ENCODE measurements at regions not wholly inside any gene's neighbourhood (a gene's known extent, or its start where the extent isn't known, plus 50 kb on each side); places are given as distances from the start of the nearest gene placed in this dataset.

DNA sequence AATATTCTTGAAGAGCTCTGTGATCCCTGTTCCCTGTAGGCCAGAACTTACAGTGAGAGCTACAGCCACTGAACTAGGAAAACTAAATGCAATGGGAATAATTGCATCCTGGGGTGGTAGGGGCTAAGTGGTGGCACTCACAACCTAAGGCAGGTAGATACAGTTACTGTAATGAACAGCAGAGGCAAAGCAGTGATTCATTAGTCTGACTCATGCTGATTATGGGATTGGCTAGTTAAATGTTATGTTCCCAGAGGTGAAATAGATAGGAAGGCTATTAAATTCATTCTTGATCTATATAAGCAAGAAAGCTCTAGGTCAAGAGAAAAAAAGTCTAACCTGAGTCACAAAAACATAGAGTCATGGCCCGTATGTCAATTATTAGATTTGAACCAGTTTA lies 173.1 kb upstream of the MALRD1 start:
- H3K4me2 ChIP-seq (ENCODE audit: low read length) = no peak overlapping the region
- peaks cover 1% of the 10 kb centered on the region for H3K4me1 Mint-ChIP-seq (ENCODE audit: low read depth, unreplicated experiment)
- H3K4me1 ChIP-seq (ENCODE audit: insufficient read depth, low read length) = no peaks in the 10 kb centered on the region
- FAIRE-seq = no peak
- H3K36me3 ChIP-seq (ENCODE audit: insufficient read depth, low read length) = no peaks in the 10 kb centered on the region
- H2AFZ ChIP-seq (ENCODE audit: low read depth, low read length) = no peak overlapping the region
- H3K27ac ChIP-seq (ENCODE audit: low read depth, low read length) = no peak overlapping the region
- H4K20me1 ChIP-seq (ENCODE audit: insufficient read depth, low read length) = no peaks in the 10 kb centered on the region
- no peaks in the 10 kb centered on the region for H3K9me3 ChIP-seq (ENCODE audit: insufficient read depth, low read depth, low read length)
- H3K27me3 ChIP-seq (ENCODE audit: insufficient read depth, low read length) = no peaks in the 10 kb centered on the region
- no peak overlapping the region for H3K27ac Mint-ChIP-seq (ENCODE audit: unreplicated experiment)
- H3K4me3 ChIP-seq (ENCODE audit: insufficient read depth, low read depth, low read length) = no peak overlapping the region
- no peaks in the 10 kb centered on the region for H3K36me3 Mint-ChIP-seq (ENCODE audit: low read depth, unreplicated experiment)
- H3K79me2 ChIP-seq (ENCODE audit: insufficient read depth, low read length) = no peaks in the 10 kb centered on the region
- TF ChIP-seq, protein P1, sequence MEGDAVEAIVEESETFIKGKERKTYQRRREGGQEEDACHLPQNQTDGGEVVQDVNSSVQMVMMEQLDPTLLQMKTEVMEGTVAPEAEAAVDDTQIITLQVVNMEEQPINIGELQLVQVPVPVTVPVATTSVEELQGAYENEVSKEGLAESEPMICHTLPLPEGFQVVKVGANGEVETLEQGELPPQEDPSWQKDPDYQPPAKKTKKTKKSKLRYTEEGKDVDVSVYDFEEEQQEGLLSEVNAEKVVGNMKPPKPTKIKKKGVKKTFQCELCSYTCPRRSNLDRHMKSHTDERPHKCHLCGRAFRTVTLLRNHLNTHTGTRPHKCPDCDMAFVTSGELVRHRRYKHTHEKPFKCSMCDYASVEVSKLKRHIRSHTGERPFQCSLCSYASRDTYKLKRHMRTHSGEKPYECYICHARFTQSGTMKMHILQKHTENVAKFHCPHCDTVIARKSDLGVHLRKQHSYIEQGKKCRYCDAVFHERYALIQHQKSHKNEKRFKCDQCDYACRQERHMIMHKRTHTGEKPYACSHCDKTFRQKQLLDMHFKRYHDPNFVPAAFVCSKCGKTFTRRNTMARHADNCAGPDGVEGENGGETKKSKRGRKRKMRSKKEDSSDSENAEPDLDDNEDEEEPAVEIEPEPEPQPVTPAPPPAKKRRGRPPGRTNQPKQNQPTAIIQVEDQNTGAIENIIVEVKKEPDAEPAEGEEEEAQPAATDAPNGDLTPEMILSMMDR (IDR thresholded peaks at IDR 0.05; ENCODE audit: insufficient read depth, low read depth, low read length) = no peak
- TF ChIP-seq EZH2 (IDR thresholded peaks at IDR 0.05; ENCODE audit: insufficient read depth, low read length) = no peak
- DNase-seq (ENCODE audit: low read depth) = no peak
- H3K27me3 Mint-ChIP-seq (ENCODE audit: low read depth, unreplicated experiment) = no peaks in the 10 kb centered on the region
- no peaks in the 10 kb centered on the region for H3K9me3 Mint-ChIP-seq (ENCODE audit: unreplicated experiment)
- H3K9ac ChIP-seq (ENCODE audit: low read length) = no peak overlapping the region
- H3K4me3 Mint-ChIP-seq (ENCODE audit: unreplicated experiment) = no peak overlapping the region

DNA sequence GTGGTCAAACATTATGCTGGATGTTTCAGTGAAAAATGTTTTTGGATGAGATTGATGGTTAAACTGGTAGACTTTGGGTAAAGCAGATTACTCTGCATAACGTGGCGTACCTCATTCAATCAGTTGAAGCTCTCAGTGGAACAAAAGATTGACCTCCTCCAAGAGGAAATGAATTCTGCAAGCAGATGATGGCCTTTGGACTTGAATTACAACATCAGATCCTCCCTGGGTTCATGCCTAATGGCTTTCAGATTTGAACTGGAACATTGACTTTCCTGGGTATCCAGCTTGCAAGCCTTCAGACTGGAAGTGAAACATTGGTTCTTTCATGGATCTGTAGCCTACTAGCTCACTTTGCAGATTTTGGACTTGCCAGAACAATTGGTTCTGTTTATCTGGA lies 169.3 kb upstream of the MALRD1 start:
- H3K4me2 ChIP-seq (ENCODE audit: low read length) = no peak overlapping the region
- H3K4me3 ChIP-seq (ENCODE audit: insufficient read depth, low read depth, low read length) = no peak overlapping the region
- no peak for DNase-seq (ENCODE audit: low read depth)
- no peak overlapping the region for H2AFZ ChIP-seq (ENCODE audit: low read depth, low read length)
- no peaks in the 10 kb centered on the region for H3K36me3 ChIP-seq (ENCODE audit: insufficient read depth, low read length)
- no peaks in the 10 kb centered on the region for H3K27me3 Mint-ChIP-seq (ENCODE audit: low read depth, unreplicated experiment)
- no peak overlapping the region for H3K27ac ChIP-seq (ENCODE audit: low read depth, low read length)
- no peaks in the 10 kb centered on the region for H3K27me3 ChIP-seq (ENCODE audit: insufficient read depth, low read length)
- peaks cover 1% of the 10 kb centered on the region for H3K4me1 Mint-ChIP-seq (ENCODE audit: low read depth, unreplicated experiment)
- no peak overlapping the region for H3K27ac Mint-ChIP-seq (ENCODE audit: unreplicated experiment)
- no peaks in the 10 kb centered on the region for H3K79me2 ChIP-seq (ENCODE audit: insufficient read depth, low read length)
- no peak overlapping the region for H3K9ac ChIP-seq (ENCODE audit: low read length)
- TF ChIP-seq, protein P1 (IDR thresholded peaks at IDR 0.05; ENCODE audit: insufficient read depth, low read depth, low read length) = no peak
- TF ChIP-seq EZH2 (IDR thresholded peaks at IDR 0.05; ENCODE audit: insufficient read depth, low read length) = no peak
- FAIRE-seq = no peak
- H3K36me3 Mint-ChIP-seq (ENCODE audit: low read depth, unreplicated experiment) = no peaks in the 10 kb centered on the region
- H4K20me1 ChIP-seq (ENCODE audit: insufficient read depth, low read length) = no peaks in the 10 kb centered on the region
- H3K4me3 Mint-ChIP-seq (ENCODE audit: unreplicated experiment) = no peak overlapping the region
- H3K9me3 ChIP-seq (ENCODE audit: insufficient read depth, low read depth, low read length) = no peaks in the 10 kb centered on the region
- H3K4me1 ChIP-seq (ENCODE audit: insufficient read depth, low read length) = no peaks in the 10 kb centered on the region
- no peaks in the 10 kb centered on the region for H3K9me3 Mint-ChIP-seq (ENCODE audit: unreplicated experiment)

DNA sequence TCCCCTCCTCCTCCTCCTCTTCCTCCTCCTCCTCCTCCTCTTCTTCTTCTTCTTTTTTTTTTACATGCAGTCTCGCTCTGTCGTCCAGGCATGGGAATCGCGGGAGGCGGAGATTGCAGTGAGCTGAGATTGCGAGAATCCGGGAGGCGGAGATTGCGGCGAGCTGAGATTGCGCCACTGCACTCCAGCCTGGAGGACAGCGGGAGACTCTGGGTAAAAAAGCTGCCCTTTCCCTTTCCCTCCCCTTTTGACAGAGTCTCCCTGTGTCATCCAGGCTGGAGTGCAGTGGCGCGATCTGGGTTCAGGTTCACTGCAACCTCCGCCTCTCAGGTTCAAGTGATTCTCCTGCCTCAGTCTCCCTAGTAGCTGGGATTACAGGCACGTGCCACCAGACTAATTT lies 168.1 kb upstream of the MALRD1 start:
- no peaks in the 10 kb centered on the region for H3K9me3 ChIP-seq (ENCODE audit: insufficient read depth, low read depth, low read length)
- no peak overlapping the region for H3K4me3 ChIP-seq (ENCODE audit: insufficient read depth, low read depth, low read length)
- H3K79me2 ChIP-seq (ENCODE audit: insufficient read depth, low read length) = no peaks in the 10 kb centered on the region
- H2AFZ ChIP-seq (ENCODE audit: low read depth, low read length) = no peak overlapping the region
- H3K9ac ChIP-seq (ENCODE audit: low read length) = no peak overlapping the region
- H3K4me1 ChIP-seq (ENCODE audit: insufficient read depth, low read length) = no peaks in the 10 kb centered on the region
- no peaks in the 10 kb centered on the region for H4K20me1 ChIP-seq (ENCODE audit: insufficient read depth, low read length)
- H3K4me3 Mint-ChIP-seq (ENCODE audit: unreplicated experiment) = no peak overlapping the region
- H3K36me3 ChIP-seq (ENCODE audit: insufficient read depth, low read length) = no peaks in the 10 kb centered on the region
- no peaks in the 10 kb centered on the region for H3K9me3 Mint-ChIP-seq (ENCODE audit: unreplicated experiment)
- no peaks in the 10 kb centered on the region for H3K27me3 Mint-ChIP-seq (ENCODE audit: low read depth, unreplicated experiment)
- no peak for TF ChIP-seq EZH2 (IDR thresholded peaks at IDR 0.05; ENCODE audit: insufficient read depth, low read length)
- TF ChIP-seq, protein P1 (IDR thresholded peaks at IDR 0.05; ENCODE audit: insufficient read depth, low read depth, low read length) = no peak
- FAIRE-seq = no peak
- no peaks in the 10 kb centered on the region for H3K36me3 Mint-ChIP-seq (ENCODE audit: low read depth, unreplicated experiment)
- H3K27me3 ChIP-seq (ENCODE audit: insufficient read depth, low read length) = no peaks in the 10 kb centered on the region
- no peak for DNase-seq (ENCODE audit: low read depth)
- H3K27ac ChIP-seq (ENCODE audit: low read depth, low read length) = no peak overlapping the region
- no peak overlapping the region for H3K27ac Mint-ChIP-seq (ENCODE audit: unreplicated experiment)
- no peak overlapping the region for H3K4me2 ChIP-seq (ENCODE audit: low read length)
- no peaks in the 10 kb centered on the region for H3K4me1 Mint-ChIP-seq (ENCODE audit: low read depth, unreplicated experiment)
